Right lobe of liver (tissue), 6 donors: ENCODE measurements at regions not wholly inside any gene's neighbourhood (a gene's known extent, or its start where the extent isn't known, plus 50 kb on each side); places are given as distances from the start of the nearest gene placed in this dataset.

Experiments
- ATAC-seq, 4 donors: fragments of 200-7000 bp; cut with Tn5 transposase; one replicate each; pipeline ENCODE4 v1.9.1; 2020; ENCODE audit warnings: mild to moderate bottlenecking in 4 of 4, moderate library complexity in 4 of 4
- DNase-seq, 3 donors: peaks; one replicate each; pipeline ENCODE4 v3.0.0-alpha.2; 2020
- H3K27ac ChIP-seq, 3 donors: fragments of 200-600 bp; one replicate each; pipeline ENCODE4 v1.8.0; 2022
- H3K27me3 ChIP-seq, 2 donors: fragments of 200-600 bp; one replicate each; pipeline ENCODE4 v1.8.0; 2022
- H3K36me3 ChIP-seq, 4 donors: fragments of 200-600 bp; sonication (generic) in 1 of 4; one replicate each; pipeline versions ENCODE4 v1.5.1 to v1.8.0; 2017 to 2022; ENCODE audit warnings: control low read depth in 1 of 4
- H3K4me1 ChIP-seq, 4 donors: fragments of 200-600 bp; sonication (generic) in 1 of 4; one replicate each; pipeline versions ENCODE4 v1.5.1 to v1.8.0; 2017 to 2022; ENCODE audit warnings: control low read depth in 1 of 4
- H3K4me3 ChIP-seq, 3 donors: fragments of 200-600 bp; one replicate each; pipeline ENCODE4 v1.8.0; 2022
- H3K9me3 ChIP-seq, 4 donors: fragments of 200-600 bp; sonication (generic) in 1 of 4; one replicate each; pipeline versions ENCODE4 v1.5.1 to v1.8.0; 2017 to 2022; ENCODE audit warnings: control low read depth in 1 of 4
- CTCF ChIP-seq, 4 donors: fragments of 200-600 bp in 3 of 4; fragments of 450-650 bp in 1 of 4; IDR thresholded peaks; one replicate each; pipeline versions ENCODE4 v1.5.1 to v1.8.0; 2016 to 2022; ENCODE audit warnings: antibody characterized with exemption in 4 of 4, mild to moderate bottlenecking in 2 of 4
- POLR2A ChIP-seq: fragments of 450-650 bp; IDR thresholded peaks from one replicate; pipeline ENCODE4 v1.6.1; 2017; ENCODE audit warnings: antibody characterized with exemption, mild to moderate bottlenecking
- WGBS: methylation state at CpG from one replicate; pipeline ENCODE4 v1.1.6; 2018; ENCODE audit warnings: low coverage, low lambda C conversion rate; ENCODE audit not compliant: insufficient coverage; ENCODE audit errors: missing lambda C conversion rate; 5-methylcytosine and 5-hydroxymethylcytosine counted together
- intact Hi-C, 2 donors: fragments of 100-400 bp; cut with DNase I; formaldehyde crosslinking; loops; one replicate each; pipeline versions ENCODE4 v1.11.2 to v1.14.1; 2022
- donor health status: DM: no; HTN: yes; CAD: no.
- donor health status: DM: no; HTN: no; CAD: no.
- donor health status: DM: no; HTN: no; CAD: no.
- donor health status: DM: no; HTN: yes; CAD: no.
- donor health status: DM: no; HTN: yes; CAD: no.

DNA sequence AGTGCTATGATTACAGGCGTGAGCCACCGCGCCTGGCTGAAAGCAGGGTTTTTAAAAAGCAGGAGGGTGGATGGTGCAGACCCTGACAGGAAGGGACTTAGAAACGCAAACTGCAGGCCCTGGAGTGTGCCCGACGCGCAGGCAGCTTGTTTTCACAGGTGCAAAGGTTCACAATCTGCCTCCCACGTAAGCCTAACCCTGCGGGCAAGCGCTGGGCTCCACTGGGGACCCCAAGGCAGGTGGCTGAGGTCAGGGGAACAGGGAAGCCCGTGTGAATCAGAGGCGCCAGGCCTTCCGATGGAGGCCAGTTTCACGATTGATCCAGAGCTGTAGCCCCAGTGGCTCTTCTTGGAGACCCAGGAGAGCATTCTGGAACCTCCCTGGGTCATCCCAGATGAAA, 256.3 kb downstream of the BRD1 start:
- intact Hi-C loops, result no loop called here
- no peak for TF ChIP-seq POLR2A
- TF ChIP-seq CTCF (IDR thresholded peaks at IDR 0.05), result no peak

DNA sequence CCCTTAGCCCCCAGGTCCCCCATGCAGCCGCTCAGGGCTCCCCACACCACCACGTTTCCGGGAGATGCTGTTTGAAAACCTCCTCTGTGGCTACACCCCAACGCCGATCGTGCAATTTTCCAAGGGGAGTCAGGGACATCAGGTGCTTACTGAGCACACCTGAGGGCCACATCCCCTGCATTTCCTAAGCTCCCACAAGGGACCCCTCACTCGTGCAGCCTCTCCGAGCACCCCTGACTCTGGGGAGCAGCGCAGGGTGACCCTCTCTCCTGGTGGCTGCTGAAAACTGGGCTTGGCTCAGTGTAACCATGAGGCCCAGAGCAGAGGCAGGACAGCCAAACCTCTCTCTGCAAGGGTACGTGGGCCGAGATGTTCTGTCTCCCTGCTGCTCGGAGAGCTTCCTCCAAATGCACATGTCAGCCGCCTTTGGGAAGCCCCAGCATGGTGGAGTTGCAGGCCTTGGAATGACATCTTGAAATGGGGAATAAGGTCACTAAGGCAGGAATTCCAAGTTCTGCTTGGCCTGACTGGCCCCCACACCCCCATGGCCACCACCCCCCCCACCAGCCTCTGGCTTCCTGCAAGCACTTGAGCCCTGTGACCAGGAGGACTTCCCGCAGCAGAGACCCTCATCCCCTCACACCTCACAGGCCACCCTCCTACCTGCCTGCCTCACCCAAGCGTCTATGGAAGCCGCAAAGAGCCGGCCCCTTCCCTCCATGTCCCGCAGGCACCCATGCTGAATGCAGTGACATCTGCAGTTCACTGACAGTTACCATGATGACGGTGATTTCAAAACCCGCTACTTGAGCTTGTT, 257.4 kb downstream of the BRD1 start:
- no peak for TF ChIP-seq CTCF (IDR thresholded peaks at IDR 0.05)
- TF ChIP-seq POLR2A, result no peak
- no peaks in the 10 kb centered on the region for H3K4me1 ChIP-seq
- intact Hi-C loops, result no loop called here
- no peaks in the 10 kb centered on the region for H3K36me3 ChIP-seq
- no peak for ATAC-seq
- H3K4me3 ChIP-seq, result no peak overlapping the region
- H3K9me3 ChIP-seq, result no peaks in the 10 kb centered on the region
- no peaks in the 10 kb centered on the region for H3K27me3 ChIP-seq
- H3K27ac ChIP-seq, result no peak overlapping the region
- peak; percentile 5 to 37 (median 26) for DNase-seq
- WGBS, result 41% methylated on average over 6 of the region's 20 CpGs

More for the DNA sequence above, 256.3 kb downstream of the BRD1 start:
- Histone ChIP-seq H3K27ac (no peak overlapping the region), H3K4me3 (no peak overlapping the region), H3K27me3 (no peaks in the 10 kb centered on the region), H3K9me3 (no peaks in the 10 kb centered on the region), H3K36me3 (no peaks in the 10 kb centered on the region), H3K4me1 (no peaks in the 10 kb centered on the region)
- ATAC-seq (no peak), DNase-seq (peak in 2 of 3 donors; percentile 8 to 29)
- 60% methylated on average over 1 of the region's 14 CpGs for WGBS

DNA sequence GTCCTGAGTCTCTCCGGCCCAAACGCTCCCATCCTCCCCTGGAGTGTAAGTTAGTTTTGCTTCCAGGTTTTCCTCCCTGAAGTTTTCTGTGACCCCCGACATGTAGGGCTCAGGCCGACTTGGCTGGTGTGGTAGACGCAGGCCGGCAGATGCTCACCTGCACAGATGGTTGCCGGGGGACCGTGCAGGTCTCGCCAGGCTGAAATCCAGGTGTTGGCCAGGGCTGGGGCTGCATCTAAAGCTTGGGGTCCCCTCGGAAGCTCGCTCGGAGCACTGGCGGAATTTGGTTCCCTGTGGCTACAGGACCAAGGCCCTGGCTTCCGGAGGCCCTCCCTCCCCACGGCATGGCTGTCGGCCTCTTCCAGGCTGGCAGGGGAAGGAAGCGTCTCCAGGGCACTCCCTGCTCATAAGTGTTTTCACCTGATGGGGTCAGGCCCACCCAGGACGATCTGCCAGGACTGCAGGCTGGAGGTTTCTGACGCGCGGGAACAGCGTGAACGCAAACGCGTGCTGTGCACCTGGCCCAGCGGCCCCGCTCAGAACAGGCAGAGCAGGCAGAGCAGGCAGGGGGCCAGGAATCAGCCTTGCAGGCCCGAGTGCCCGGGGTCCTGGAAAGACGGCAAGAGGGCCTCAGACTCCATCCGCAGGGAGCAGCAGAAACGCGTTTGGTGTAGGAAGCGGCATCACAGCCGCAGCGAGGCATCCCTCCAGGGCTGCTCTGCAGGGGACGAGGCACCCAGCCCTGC, 258.2 kb downstream of the BRD1 start:
- no peaks in the 10 kb centered on the region for H3K27me3 ChIP-seq
- 45% methylated on average over 7 of the region's 37 CpGs for WGBS
- TF ChIP-seq POLR2A, result no peak
- TF ChIP-seq CTCF (IDR thresholded peaks at IDR 0.05), result no peak
- intact Hi-C loops, result no loop called here
- no peaks in the 10 kb centered on the region for H3K4me1 ChIP-seq
- no peak overlapping the region for H3K27ac ChIP-seq
- no peaks in the 10 kb centered on the region for H3K36me3 ChIP-seq
- ATAC-seq, result no peak
- no peaks in the 10 kb centered on the region for H3K9me3 ChIP-seq
- H3K4me3 ChIP-seq, result no peak overlapping the region
- DNase-seq, result peak; percentile 8 to 44 (median 40)

GRCh38 chr22:49568751-49569285, 258.9 kb downstream of the BRD1 start:
- Histone ChIP-seq H3K27ac (no peak overlapping the region), H3K27me3 (no peaks in the 10 kb centered on the region), H3K4me3 (no peak overlapping the region), H3K4me1 (no peaks in the 10 kb centered on the region), H3K9me3 (no peaks in the 10 kb centered on the region), H3K36me3 (no peaks in the 10 kb centered on the region)
- intact Hi-C loops, result no loop called here
- TF ChIP-seq POLR2A (no peak), CTCF (IDR thresholded peaks at IDR 0.05) (no peak)
- 40% methylated on average over 2 of the region's 14 CpGs for WGBS
- peak; percentile 7 to 43 (median 22) for DNase-seq
- ATAC-seq, result no peak
